ENCODE measurements at regions not wholly inside any gene's neighbourhood (a gene's known extent, or its start where the extent isn't known, plus 50 kb on each side); places are given as distances from the start of the nearest gene placed in this dataset.
"Not testable (repeated sequence)": the region's sequence is repeated elsewhere in the genome, so short reads cannot be mapped to it uniquely, and the experiment has no call there.

DNA sequence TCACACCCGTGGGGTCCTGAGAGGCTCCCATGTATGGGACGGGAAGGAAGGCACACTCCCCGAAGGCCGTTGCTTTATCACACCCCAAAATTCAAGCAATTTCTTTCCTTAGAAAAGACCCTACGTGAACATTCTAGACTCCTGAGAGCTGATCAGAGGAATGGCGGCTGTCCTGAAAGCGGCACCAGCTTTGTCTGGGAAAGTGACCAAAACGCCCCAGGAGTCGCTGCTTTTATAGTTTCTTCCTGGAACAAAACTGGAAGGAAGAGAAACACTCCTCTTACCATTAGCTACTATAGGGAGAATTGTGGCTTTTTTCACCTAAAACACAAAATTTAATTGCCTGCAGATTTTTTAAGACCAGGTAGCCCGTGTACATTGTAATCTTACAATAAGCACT lies 261.8 kb upstream of the RNF32 start:
- DNase-seq: no peak

DNA sequence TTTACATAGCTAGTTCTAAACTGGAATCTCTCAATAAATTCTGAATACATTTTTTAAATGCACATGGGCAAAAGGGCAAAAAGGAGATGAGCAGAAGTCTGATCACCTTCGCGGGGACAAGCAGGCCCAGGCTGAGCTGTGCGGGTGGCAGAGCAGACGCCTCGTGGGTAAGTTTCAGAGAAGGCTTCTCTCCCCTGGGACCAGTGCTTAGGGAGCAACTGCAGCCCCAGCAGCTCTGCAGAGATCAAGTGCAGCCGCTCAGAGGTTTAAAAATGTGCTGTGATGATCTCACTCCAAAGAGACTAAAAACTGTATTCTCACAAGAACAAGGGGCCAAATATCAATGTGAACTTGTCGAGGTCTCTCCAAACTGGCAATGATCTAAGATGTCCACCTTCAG lies 264.3 kb upstream of the RNF32 start:
- no peak for DNase-seq

DNA sequence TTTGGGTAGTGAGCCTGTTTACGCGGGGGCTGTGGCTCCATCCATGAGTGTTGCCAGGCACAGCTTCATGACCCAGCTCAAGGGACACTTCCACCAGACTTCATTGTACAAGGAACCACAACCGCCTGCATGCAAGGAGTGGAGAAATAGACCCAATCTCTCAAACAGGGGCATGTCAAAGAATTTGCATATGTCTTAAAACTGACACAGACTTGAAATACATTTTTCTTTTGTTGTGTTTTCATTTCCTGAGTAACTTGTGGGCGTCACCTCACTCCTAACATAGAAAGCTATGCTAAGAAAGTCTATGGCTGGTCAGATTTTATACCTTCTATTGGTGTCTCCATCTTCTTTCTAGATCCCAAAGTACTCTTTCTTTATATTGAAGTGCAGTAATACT lies 266.2 kb upstream of the RNF32 start:
- DNase-seq: no peak

DNA sequence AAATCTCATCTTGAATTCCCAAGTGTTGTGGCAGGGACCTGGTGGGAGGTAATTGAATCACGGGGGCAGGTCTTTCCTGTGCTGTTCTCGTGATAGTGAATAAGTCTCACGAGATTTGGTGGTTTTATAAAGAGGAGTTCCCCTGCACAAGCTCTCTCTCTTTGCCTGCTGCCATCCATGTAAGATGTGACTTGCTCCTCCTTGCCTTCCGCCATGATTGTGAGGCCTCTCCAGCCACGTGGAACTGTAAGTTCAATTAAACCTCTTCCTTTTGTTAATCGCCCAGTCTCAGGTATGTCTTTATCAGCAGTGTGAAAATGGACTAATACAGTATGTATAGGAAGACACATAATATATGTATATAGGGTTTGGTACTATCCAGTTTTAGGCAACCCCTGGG lies 270.6 kb upstream of the RNF32 start:
- not testable (repeated sequence) for DNase-seq

DNA sequence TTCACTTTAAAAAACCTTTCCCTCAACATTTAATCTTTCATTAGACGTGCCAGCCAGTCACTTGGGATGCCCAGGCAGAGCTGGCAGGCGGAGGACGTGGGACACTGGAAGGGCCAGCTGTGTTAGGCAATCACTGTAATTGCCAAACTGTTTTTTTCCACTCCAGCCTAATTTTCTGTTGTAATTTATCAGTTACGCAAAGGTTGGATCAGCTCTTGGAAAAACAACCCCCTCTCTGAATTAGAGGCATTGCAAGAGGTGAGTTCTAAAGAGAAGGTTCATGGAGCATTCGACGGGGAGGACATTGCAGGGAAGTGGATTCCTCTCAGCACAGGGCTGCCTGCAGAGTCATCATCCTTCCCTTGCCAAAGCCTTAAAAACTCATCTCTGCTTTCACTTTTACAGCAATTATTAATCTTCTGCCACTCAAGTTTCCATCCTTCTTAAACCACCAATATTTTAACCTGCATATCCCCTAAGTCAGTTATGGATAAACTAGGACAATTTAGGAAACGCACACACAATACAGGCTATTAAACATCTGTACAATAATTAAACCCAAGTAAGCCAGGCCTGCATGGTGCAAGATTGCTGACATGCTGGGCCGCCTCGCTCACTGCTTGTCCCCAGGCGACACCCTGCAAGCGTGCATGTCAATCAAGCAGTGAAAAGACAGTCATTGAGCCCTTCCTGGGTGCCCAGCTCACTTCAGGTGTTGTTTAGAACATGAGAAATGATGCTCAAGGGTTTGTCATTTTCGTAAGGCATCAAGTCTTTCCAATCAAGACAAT lies 272.3 kb upstream of the RNF32 start:
- no peak for DNase-seq

DNA sequence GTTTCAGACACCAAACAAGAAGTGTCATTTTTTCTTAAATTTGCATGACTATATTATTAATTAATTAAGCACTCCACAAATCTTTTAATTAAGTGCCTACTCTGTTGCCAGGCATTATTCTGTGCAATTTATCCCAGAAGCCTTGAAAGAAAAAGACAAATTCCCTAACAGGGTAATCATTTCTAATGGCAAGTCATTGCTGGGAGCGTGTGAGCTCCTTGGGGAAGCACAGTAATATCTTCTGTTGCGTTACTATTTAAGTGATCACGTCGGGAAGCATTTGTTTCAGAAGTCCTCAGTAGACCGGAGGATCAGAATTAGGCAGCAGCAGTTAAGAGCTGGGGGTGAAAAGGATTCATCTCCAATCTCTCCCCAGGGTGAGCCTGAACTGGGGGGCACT lies 276.8 kb upstream of the RNF32 start:
- DNase-seq: no peak

DNA sequence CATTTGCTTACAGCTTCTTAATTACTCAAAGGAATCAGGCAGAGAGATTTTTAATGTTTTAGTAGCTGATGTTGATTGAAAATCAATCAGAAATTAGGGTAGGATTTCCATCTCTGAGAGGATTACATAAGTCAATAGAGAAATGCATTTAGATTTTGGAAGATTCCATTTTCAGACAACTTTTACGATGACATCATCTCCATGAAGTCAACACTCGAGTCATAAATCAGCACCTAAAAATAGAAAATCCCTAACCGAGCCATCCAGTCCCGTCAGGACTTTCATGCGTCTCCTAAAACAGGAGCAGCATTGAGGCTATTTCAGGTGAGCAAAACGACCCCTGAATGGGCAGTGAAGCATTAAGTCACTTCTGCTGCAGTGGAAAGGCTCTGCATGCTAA lies 279.7 kb upstream of the RNF32 start:
- no peak for DNase-seq

DNA sequence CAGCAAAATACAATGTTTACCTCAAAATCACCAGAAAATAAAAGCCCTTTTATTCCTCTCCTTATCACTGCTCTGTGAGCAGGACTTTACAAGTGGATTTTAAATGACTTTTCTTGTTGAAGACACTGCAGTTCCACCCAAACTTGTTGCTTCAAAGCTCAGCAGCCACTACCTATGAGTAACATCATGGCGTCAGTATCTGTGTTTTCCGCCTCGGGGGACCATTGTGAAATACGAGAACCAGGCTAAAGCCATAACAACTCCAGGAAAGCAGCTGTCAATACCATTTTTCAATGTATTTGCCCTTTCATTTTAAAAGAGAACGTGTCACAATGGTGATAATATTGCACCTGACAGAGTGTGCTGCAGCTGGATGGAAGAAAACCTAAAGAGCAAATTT lies 284.0 kb upstream of the RNF32 start:
- no peak for DNase-seq

DNA sequence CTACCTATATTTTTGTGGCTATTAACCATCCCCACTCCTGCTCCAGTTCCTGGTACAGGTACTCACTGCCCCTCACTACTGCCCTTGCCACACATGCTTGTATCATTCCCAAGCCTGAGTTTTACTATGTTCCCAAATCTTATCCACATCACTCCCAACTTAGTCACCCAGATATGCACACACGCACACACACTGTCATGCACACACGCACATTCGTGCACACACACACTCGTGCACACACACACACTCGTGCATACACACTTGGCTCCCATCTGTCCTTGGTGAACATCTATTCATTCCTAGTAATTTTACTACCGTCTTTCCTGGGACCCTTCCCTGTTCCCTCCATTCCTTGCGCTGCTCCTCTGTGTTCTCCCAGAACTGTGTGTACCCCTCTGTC lies 287.2 kb upstream of the RNF32 start:
- no peak for DNase-seq

DNA sequence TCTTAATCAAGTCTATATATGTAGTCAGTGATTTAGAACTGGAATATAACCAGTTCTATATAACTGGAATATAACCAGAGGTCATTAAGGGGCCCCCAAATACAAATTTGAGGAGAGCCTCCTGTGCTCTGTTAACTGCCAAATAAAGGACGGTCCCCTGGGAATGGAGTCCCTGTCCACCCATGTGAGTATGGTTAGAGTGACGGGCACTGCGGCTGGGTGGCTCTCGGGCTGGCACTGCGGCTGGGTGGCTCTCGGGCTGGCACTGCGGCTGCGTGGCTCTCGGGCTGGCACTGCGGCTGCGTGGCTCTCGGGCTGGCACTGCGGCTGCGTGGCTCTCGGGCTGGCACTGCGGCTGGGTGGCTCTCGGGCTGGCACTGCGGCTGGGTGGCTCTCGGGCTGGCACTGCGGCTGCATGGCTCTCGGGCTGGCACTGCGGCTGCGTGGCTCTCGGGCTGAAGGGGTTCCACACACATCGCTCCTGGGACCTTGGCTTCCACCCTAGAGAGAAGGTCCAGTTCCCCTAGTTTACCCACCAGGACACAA lies 292.8 kb upstream of the RNF32 start:
- DNase-seq: not testable (repeated sequence)

DNA sequence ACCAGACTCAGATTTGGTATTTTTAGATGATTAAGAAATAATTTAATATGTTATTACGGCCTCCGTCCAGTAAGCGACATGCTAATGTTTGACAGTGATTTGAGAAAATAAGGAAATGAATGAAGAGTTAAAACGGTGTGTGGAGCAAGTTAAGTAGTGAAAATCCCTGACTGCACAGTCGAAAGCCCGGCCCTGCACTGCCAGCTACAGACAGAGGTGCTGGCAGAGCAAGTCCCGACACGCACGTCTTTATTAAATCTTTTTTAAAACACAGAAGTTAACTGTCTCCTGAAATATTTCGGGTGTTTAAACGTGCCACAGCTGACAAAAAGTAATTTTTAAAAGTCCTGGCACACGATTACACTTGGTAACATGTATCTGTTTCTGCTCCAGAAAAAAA lies 293.4 kb upstream of the RNF32 start:
- DNase-seq: no peak

DNA sequence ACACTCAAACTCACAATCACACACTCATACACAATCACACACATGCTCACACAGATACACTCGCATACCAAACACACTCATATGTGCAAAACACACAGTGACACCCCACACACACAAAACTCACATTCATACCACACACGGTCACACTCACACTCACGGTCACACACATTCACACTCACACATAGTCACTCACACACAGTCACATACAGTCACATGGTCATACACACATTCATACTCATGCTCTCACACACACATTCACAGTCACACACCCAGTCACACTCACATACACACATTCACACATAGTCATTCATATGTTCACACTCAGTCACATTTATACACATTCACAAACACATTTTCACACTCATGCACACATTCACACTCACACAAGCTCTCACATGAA lies 296.0 kb upstream of the RNF32 start:
- no peak for DNase-seq

DNA sequence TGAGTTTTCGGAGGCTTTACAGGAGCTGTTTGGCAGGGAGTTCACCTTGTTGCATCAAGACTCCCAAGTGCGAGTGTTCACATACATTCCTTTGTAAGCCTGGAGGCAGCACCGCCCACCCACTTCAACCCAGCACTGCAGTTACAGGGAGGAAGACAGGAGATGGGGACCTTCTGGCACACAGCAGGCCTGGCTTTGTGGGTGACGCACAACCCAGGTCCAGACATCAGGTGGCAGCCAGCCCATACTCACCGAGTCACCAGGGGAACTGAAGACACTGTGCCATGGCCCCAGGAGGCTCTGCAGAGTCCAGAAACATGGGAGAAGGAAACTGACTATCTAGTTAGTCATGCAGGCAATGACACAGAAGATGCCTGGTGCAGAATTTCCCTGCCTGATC lies 305.9 kb upstream of the RNF32 start:
- no peak for DNase-seq

DNA sequence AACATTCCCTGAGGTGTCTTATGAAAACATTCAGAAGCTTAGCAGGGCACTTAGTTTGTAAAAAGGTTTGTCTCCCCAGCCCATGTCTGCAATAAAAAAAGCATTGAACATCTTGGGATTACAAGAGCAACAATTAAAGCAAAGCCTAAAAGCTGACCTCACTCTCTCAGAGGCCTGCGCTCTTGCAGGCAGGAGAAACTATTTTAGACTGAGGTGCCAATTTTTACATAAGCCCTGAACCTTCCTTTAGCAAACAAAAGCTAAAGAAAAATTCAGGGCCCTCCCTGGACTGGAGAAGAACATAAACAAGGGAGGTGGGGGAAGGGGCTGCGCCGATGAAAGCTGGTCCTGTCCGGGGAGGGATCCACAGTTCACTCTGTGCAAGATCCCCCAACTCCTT lies 312.7 kb upstream of the RNF32 start:
- DNase-seq: no peak

DNA sequence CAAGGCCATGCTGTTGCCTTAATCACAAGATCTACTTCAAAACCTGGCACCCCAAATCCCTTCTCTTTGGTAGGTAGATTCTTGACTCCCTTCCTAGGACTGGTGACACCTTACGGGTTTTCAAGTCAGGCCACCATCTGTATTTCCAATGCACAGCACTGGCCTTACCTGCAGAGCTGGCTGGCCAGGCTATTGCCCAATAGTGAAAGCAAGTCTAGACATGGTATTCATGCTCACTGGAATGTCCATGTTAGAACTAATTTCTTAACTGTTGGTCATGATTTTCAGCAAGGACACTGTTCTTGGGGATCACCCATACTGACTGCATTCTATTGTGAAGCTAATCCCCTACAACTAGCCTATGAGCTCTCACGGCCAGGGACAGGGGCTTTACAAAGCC lies 313.1 kb upstream of the RNF32 start:
- no peak for DNase-seq

DNA sequence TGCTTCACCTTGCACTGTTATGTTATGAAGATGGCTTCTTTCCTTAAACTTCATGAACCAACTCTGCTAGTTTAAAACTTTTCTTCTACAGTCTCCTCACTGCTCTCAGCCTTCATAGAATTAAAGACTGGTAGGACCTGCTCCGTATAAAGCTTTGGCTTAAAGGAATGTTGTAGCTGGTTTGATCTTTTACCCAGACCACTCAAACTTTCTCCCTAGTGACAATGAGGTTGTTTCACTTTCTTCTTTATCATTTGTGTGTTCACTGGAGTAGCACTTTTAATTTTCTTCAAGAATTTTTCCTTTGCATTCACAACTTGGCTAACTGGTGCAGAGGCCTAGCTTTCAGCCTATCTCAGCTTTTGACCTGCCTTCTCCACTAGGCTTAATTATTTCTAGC lies 316.4 kb upstream of the RNF32 start:
- no peak for DNase-seq

DNA sequence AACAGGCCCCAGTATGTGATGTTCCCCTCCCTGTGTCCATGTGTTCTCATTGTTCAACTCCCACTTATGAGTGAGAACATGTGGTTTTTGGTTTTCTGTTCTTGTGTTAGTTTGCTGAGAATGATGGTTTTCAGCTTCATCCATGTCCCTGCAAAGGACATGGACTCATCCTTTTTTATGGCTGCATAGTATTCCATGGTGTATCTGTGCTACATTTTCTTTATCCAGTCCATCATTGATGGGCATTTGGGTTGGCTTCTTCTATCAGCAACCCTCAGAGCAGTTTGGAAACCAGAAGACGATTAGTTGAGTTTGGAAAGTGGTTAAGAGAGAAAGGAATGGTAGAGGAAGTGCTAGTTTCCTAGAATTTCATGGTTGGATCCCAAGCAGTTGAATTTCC lies 319.1 kb upstream of the RNF32 start:
- DNase-seq: not testable (repeated sequence)

DNA sequence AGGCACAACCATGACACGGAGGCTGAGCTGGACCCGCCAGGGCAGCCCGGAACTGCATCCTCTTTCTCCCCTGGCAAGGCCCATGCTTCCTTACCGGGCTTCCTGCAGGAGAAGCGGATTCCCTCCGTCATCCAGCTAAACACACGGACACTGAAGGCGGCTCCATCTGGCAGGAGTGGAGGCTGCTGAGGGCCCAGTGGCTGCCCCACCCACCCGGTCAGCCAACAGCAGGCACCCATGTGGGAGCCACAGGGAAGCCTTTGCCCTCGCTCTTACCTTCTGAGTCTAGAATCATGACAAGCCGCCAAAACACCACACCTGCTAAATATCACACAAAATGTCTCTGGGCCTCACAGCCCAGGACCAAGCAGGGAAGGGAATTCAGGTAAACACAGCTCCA lies 321.6 kb upstream of the RNF32 start:
- no peak for DNase-seq

DNA sequence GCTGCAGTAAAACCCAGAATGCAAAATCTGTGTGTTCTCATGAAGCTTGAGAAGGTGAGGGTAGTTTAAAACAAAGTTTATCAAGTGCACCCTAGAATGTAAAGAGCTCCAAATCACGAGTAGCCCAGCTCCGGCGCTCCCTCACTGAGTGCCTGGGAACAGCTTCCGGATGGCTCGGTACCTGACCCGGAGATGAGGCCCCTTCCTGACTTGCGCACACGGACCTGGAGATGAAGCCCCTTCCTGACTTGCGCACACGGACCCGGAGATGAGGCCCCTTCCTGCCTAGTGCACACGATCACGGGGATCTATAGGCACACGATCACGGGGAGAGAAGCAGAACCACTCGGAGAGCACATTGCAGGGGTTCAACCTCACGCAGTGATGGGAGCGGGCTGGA lies 322.1 kb upstream of the RNF32 start:
- DNase-seq: no peak

DNA sequence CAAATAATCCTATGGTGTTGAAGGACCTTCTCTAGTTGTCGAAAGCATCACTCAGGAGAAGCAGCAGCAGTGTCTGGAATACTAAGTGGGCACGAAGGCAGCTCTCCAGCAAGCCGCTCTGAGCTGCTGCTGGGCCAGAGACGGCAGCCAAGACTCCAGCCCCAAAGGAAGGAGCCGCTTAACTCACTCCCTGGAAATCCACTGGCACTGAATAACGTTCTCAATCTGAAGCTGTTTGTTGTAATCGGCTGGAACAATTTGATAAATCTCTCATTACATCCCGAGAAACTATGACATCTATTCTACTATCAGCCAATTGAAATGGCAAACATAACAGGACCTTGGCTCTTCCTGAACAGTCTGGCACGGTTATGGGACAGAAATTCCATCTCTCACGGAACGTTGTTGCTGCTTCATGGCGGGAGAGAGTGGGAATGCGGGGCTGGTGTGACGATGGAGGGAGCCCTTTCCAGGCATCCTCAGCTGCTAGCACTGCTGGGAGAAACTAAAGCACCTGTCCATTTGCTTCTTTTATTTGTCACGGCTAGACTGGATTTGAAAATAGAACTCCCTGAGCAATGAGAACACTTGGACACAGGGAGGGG lies 331.5 kb upstream of the RNF32 start:
- no peak for DNase-seq

DNA sequence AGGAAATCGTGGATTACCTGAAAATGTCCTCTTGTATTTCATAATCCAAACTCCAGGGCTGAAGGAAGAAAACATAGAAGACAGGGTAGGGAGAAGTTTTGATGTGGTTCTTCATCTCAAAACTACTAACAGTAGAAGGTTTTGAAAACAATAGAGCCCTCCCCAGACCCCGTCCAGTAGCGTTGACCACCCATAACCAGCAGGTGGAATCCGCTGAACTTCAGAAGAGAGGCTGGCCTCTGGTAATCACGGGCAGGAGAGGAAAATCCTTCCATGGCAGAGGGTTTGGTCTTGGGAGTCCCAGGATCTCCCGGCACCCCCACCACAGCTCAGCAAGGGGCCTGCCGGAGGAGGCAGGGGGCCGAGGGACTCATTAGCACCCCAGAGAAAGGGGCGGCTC lies 333.4 kb upstream of the RNF32 start:
- DNase-seq: no peak

DNA sequence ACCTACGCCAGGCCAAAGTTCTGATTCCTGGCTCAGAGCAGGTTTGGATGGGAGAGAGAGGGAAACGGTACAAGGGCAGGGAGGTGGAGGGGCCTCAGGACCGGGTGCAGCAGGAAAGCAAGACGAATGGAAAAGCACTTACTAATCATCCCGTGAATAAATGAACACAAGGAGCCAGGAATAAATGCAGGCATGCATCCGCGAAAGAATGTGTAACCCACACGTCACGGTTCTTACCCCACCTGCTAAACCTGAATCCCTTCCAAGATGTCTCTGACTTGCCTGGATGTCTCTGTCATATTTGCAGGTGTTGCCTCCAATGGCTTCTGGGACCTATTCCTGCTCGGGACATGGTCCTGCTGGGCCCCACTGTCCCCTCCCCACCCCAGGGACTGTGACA lies 335.2 kb upstream of the RNF32 start:
- DNase-seq: no peak

DNA sequence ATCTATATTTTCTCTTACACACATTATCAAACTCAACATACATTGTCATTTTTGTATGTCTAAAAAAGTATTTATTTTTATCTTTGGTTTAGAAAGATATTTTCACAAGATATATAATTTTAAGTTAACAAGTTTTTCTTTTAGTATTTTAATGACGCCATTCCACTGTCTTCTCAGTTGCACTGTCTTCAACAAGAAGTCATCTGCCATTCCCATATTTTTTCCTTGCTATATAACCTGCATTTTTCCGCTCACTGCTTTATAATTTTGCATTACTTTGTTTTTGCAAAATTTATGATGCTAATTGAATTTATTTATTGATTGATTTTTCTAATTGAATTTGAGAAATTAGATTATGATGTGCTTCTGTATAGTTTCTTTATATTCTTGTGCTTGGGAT lies 357.8 kb upstream of the RNF32 start:
- no peak for DNase-seq

DNA sequence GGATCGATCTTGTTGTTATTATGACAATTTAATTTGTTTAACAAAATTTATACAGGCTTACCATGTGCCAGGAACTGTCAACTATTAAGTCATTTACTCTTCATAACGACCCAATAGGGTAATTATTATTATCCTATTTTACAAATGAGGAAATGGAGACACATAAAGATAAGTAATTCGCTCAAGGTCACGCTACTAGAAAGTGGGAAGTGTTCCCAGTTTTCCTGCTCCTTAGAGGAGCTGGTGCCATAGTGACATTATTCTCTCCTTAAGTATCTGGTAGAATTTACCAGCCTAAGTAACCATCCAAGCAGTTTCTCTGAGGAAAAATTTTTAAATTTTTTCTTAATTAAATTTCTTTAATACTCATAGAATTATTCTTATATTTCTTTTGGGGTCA lies 360.9 kb upstream of the RNF32 start:
- DNase-seq: no peak

DNA sequence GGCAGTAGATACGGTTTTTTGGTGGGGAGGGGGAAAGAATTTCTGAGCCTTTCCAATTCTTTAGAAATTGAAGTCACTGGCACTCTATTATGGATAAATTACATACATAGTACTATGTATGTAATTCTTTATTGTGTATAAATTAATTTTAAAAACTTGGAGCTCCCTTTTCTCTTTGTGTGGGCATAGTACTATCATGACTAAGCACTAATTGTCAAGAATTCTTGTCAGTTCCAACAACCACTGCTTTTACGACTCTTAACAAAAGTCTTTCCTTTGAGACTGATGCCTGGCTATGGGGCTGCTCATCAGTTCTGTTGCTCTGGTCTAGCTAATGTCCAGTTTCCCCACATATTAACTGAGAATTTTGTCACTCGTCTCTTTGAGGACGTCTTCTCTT lies 365.3 kb upstream of the RNF32 start:
- no peak for DNase-seq

Measured in CD4-positive, alpha-beta T cell treated with Interleukin-4 for 4 hours (primary cell).